Kasumi-1 (cell line): ENCODE measurements at regions not wholly inside any gene's neighbourhood (a gene's known extent, or its start where the extent isn't known, plus 50 kb on each side); places are given as distances from the start of the nearest gene placed in this dataset.
A peak's percentile ranks its signal among the peaks of the same experiment; 100 is the strongest.
"Not testable (repeated sequence)": the region's sequence is repeated elsewhere in the genome, so short reads cannot be mapped to it uniquely, and the experiment has no call there.

ENCODE experiments used
- DNase-seq, 2 experiments: peaks; one replicate each; lab custom pipeline; 2025; lab: John Stamatoyannopoulos, UW

DNA sequence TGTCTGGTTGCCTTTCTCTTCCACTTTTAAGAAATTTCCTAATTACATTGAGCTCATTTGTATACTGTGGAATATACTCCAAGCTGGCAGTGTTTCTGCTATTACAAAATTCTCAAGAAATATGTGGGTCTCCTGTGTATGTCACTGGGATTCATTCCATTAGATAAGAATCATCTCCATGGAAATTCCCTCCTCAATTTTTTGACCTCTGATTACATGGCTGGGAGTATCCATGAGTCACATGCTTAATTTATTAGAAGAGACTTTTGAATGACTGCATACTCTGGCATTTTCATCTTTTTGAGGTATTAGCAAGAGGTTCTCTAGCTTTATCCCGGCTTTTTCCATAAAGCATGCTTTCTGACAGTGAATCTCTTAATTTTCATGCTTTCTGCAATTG is 665.5 kb upstream of the CNTNAP5 start:
- DNase-seq, result no peak

DNA sequence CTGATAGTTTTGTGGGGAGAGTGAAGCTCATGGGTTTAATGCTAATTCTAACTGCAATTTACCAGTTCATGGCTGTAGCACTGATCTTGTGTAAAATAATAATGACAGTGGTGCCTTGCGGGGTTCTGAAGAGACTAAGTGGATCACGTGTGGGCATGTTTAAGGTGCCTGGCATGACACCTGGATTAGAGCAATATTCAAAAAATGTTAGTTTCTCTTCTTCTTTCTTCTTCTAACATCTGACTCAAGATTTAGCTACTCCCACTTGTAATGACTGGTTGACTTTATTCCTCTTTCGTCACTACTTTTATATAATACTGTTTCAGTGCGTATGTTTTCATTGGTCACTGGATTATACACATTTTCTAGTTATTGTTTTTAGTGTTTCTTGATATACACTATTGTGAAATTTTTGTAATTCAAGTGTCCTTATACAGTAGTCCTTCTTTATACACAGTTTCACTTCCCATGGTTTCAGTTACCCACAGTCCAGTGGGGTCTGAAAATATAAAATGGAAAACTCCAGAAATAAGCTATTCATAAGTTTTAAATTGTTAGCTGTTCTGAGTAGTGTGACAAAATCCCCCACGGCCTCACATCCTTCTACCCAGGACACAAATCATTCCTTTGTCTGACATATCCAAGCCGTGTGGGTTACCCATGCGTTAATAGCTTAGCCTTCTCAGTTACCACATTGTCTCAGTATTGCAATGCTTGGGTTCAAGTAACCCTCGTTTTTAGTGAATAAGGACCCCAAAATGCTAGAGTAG is 662.2 kb upstream of the CNTNAP5 start:
- no peak for DNase-seq

DNA sequence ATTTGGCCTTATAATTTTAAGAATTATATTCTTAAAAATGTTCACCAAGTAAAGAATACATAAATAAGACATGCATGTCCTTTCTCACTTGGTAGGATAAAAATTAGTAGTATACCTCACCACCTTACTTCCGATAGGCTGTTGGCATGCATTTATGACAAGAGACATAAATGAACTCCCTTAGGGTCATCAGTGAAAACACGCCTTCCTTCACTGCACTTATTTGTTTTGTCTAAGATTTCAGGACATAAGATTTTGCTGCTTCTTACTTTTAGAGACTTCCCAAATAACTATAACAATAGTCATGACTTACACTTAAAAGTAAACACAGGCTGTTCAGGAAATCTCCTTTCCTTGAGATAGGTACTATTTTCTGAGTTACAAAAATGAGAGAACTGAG is 661.3 kb upstream of the CNTNAP5 start:
- no peak for DNase-seq

DNA sequence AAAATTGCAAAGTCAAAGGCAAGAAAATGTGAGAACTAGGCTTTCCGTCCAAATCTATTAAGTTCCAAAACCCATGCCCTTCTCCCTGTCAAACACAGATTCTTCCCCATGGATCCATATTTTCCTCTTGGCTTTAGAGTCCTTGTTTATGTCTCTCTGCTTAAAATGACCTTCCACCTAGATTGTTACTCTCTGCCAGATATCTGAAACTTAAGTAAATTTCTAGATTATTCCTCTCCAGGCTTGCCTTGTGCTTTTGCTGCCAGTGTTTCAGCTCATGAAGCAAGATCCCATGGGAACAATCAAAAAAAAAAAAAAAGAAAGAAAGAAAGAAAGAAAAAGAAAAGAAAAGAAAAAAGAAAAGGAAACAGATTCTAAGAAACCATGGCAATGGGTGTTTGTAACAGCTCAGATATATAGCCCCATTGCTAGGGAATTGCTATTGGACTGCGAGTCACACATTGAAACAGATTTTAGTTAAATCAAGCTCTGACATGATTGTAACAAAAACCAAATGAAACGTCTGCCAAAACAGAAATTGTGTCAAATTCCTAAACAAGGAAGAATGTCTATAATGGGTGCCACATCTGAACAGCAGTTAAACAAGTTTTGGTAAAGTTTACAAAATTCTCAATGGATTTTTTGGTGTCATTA is 660.7 kb upstream of the CNTNAP5 start:
- DNase-seq, result no peak

DNA sequence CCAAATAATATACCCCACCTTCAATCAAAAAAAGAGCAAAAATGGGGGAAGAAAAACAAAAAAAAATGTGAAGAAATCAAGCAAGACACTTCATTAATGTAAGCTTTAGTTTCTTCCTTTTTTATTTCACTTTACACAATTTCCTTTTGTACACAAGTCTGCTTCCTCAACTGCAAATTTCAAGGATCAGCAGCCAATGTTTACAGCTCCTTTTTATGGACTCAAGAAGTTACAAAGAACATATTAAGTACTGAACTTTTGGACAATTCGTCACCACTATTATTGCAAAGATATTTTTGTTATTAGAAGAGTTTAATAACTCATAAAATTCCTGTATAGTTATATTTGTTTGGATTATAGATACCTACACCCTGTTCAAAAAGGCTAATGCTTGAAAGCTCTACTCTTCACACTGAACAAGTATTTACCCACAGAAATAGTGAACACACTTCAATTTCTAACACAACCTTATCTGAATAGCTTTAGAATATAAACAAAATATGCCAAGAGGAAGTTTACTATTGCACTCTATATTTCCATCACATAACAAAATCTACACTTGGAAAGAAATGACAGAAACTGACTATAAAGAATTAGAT is 658.7 kb upstream of the CNTNAP5 start:
- DNase-seq, result no peak

DNA sequence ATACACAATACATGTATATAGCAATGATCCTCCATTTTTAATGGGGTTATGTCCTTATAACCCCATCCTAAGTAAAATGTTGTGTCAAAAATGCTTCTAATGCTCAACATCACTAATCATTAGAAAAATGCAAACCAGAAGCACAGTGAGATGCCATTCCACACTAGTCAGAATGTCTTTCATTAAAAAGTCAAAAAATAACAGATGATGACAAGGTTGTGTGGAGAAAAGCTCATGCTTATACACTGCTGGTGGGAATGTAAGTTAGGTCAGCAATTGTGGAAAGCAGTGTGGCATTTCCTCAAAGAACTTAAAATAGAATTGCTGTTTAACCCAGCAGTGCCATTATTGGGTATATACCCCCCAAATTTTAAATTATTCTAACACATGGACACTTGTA is 654.9 kb upstream of the CNTNAP5 start:
- no peak for DNase-seq

DNA sequence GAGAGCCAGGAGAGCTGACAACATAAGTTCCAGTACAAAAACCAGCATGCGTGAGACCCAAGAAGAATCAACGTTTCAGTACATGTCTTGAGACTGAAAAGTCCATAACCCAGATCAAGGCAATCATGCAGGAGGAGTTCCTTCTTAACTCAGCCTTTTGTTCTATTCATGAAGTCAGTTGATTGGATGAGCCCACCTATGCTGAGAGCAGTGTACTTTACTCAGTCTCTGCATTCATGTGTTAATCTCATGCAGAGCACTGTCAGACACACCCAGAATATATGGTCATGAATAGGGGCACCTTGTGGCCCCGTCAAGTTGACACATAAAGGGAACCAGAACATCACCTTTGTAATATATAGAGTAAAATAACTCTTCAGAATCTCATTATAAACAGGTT is 653.6 kb upstream of the CNTNAP5 start:
- no peak for DNase-seq

DNA sequence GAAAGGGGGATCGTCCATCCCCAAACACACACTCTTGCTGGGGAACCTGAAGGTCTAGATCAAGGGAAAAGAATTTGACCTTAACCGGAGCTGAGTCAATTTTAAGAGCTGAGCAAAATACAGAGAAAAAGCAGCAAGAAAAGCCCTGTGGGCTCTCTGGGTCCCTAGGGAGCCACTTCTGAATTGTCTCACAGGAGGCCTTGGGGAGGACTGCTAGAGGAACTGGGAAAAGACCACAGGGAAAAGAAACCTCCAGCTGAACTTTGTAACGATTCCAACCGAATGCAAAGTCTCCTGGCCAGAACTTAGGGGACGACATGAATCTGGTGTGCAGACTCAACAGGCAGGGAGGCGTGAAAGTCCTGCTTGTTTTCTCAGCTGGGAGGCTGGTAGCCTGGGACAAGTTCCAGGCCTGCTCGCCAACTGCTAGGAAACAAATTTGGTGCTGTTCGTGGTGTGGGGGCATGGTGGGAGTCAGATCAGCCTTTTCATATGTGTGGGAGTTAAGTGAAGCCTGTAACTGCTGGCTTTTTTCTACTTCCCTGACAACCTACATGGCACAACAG is 644.6 kb upstream of the CNTNAP5 start:
- no peak for DNase-seq

DNA sequence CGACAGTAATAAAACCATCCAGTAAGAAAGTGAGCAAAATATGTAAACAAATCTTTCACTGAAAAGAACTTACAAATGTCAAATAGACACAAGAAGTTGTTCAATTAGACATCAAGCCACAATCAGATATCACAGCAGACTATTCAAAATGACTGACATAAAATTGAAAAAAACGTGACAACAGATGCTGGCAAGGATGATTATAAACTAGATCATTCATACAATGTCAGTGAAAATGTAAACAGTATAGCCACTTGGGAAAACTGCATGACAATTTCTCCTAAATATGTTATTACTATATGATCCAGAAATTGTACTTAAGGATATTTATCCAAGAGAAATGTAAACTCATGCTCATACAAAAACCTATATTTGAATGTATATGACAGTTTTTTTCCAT is 609.4 kb upstream of the CNTNAP5 start:
- DNase-seq, result no peak

DNA sequence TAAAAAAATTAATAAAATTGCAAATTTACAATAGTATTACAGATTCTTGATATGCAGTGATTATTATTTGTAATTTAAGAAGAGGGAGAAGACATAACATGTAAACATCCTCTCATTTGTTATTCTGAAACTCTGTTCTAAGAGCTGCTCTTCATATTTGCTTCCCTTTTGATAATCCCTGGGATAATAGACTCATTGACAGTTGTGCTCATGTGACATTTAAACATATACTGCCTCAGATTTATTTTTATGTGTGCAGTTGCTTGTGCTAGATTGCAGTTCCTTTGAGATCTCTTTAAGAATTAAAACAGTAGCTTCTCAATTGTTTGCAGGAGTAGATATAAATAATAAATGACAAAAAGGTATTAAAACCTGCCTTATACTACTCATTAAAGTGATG is 605.1 kb upstream of the CNTNAP5 start:
- DNase-seq, result no peak

DNA sequence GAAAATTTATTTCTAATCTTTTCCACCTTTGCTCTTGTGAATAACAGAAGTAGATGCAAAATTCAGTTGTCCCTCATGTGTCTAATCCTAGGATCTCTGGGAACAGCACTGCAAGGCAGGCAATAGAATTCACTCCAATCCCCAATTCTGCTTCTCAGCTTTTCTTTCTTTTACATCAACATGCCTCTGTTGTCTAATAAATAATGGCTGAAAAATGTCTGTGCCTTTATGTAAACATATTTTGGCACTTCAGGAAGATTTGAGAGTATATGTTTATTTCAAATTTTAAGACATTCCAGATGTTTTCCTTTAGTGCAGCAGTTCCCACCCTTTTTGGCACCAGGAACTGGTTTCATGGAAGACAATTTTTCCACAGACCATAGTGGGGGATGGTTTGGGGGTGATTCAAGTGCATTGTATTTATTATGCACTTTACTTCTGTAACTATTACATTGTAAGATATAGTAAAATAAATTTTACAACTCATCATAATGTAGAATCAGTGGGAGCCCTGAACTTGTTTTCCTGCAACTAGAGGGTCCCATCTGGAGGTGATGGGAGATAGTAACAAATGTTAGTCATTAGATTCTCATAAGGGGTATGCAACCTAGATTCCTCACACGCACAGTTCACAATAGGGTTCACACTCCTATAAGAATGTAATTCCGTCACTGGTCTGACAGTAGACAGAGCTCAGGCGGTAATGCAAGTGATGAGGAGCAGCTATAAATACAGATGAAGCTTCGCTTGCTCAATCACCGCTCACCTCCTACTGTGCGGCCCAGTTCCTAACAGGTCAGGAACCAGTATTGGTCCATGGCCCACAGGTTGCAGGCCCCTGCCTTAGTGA is 590.3 kb upstream of the CNTNAP5 start:
- DNase-seq, result no peak

DNA sequence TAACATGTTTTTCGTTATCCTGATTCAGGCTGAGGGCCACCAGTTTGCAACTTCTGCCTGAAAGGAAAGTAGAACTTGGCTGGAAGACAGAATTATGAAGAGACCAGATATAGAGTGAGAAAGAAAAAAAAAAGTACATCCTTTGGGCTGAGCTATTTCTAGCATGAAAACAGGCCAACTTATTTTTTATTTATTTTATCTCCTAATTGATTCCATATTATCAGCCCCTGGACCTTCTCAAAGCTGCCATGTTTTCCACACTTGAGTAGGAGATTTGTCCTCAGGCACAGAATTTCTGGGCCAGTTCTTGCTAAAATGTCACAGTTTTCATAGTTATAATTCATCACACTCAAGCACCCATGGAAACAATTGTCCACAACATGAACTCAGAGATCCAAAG is 586.8 kb upstream of the CNTNAP5 start:
- no peak for DNase-seq

DNA sequence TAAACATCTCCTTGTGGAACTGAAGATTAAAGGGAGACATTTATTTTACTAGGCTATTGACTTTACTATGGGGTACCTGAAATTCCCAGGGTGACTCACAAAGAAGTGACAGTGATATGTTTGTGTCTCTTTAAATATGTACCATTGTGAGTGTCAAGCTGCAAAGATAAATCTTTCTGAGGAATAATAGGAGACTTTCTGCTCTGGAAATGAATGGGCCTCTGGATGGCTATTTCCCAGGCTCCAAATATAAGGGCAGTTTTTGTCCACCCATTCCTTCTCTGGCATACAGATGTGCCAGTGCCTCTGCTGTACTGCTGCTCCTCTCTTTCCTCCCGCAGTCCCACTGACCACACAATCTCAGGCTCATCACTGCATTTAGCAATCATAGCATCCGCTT is 586.4 kb upstream of the CNTNAP5 start:
- DNase-seq, result no peak

DNA sequence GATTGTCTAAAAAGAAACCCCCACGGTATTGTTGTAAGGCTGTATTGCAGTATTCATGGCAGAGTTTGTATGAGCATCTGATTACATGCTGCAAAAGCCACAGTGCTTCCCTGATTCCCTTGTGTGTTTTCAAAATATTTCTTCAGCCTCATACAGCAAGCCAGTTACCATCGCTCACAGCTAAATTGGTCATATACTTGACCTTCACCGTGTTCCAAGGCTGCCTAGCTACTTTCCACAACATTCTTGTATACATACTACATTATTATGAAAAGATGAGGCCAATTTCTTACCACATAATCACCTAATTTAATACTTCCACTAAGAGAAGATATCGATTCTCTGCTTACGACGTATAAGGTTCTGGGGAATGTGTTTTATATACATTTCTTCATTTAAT is 576.3 kb upstream of the CNTNAP5 start:
- DNase-seq, result no peak

DNA sequence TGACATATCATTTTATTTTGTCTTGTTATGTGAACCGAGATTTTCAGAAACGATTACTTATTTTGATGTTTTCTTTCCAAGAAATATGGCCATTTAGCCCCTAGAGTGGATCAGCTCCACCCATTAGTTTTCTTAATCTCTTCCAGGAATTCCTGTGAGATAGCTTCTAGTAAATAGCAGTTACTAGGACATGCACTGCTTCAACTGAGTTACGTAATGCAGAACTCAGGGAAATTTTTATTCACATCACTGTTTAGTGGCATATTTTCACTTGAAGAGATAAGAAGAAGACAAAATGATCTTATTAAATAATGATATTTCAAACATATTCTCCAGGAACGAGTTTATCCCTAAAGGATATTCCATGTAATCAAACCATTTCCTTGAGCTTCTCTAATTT is 573.5 kb upstream of the CNTNAP5 start:
- no peak for DNase-seq

DNA sequence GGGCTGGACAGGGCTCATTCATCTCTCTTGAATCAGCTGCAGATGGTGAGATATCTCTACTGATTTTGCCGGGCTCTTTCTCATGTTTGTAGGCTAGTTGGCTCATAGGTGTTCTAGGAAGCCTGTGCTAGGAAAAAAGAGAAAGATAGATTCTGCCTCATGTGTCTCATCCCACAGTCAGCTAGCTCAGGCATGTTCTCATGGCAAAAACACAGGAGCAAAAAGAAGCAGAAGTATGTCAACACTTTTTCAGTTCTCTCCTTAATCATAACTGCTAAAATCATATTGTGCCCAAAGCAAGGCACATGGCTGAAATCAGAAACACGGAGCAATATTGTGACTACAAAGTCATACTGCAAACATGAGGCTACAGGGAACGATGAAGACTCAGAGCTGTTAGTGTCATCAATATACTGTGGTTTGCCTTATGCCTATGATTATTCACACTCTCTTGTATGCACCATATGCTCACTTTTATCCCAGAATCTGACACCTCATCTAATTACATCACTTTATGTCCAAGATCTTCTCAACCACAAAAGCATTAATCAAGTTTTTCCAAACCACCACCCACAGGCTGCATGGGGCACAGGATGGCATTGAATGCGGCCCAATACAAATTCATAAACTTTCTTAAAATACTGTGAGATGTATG is 571.9 kb upstream of the CNTNAP5 start:
- no peak for DNase-seq

DNA sequence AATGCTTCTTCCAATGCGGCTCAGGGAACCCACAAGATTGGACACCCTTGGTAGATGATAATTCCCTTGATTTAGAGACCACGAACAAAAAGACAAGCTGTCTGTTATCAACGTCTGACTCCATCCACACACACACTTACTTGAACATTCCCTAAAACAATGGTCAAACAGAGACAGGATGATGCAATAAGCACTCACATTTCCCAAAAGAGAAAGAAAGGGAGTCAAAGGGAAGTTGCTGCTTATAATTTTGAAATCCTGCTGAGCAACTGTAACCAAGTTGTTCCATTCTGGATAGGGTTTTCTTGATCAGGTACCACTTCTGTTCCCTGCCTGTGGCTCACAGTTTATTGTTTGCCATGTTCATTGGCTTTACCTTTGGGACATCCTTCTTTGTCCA is 571.3 kb upstream of the CNTNAP5 start:
- no peak for DNase-seq

DNA sequence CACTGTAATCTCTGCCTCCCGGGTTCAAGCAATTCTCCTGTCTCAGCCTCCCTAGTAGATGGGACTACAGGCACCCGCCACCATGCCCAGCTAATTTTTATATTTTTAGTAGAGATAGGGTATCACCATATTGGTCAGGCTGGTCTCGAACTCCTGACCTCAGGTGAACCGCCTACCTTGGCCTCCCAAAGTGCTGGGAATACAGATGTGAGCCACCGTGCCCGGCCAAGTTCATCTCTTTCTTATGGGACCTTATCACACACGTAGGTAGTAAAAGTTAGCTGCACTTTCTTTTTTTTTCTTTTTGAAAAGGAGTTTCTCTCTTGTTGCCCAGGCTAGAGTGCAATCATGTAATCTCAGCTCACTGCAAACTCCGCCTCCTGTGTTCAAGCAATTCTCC is 569.9 kb upstream of the CNTNAP5 start:
- DNase-seq, result not testable (repeated sequence)

DNA sequence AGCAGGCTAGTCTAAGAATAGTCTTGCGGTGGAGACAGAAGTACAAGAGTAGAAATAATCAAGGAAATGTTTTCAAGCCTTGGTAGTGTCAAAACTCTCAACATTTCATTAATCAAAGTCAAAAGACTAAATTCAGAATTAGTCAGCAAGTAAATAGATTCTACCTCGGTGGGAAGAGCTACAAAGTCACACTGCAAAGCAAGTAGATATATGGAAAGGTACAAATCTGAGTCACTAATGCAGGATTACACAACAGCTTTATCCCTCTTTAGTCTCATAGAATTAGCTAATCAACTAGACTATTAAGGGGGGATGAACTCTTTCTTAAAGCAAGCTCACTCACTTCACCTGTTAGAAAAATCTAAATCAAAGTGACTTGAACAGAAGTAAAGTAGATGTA is 568.7 kb upstream of the CNTNAP5 start:
- no peak for DNase-seq

DNA sequence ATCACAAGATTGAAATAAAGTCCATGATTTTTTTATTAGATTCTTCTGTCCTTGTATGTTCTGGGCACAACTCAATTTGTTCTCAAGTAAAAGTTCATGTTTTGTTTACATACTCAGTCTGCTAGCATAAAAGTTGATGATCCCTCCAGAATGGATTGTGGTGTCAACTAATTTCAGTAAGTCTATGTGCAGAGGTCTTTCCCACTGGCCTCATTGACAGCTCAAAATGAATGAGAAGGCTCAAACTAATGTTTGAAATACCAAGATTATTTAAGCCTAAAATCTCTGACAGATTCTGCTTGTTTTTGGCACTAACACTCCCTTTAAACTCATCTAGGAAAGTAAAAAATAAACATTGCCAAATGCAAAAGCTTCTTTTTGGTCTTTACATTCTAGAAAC is 561.2 kb upstream of the CNTNAP5 start:
- DNase-seq, result no peak

DNA sequence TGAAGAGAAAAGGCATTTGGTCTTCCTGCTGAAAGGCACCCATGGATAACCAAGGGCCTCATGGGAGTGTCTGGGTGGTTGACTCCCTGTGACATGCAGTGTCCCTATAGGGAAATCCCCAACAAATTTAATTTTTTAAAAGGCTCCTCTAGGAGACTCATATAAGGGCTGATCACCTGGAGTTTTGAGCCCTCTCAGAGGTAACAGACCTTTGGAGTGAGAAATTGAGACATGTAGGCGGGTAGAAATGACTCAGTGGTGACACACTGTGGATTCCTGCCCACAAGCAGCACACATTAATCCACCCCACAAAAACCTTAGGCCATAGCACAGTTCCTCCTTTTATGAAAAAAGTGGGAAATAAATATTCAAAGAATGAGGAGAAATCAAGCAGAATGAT is 557.0 kb upstream of the CNTNAP5 start:
- DNase-seq, result peak in 1 of 2 experiments; percentile 24

DNA sequence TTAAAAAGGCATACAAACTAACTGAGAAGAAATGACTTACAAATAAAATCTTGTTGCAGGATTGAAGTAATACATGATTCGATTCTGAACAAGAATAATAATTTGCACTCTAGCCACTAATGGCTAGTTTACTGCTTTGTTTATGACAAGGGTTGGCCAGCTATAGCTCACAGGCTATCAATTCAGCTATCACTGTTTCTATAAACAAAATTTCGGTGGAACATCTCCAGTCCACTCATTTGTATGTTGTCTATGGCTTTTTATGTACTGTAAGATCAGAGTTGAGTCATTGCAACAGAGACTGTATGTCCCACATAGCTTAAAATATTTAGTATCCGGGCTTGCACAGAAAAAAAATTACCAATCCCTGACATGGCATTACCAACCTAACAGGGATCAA is 543.7 kb upstream of the CNTNAP5 start:
- DNase-seq, result no peak
